HEK293T (cell line): ENCODE measurements at regions not wholly inside any gene's neighbourhood (a gene's known extent, or its start where the extent isn't known, plus 50 kb on each side); places are given as distances from the start of the nearest gene placed in this dataset.

Experiments
- BHLHE40 ChIP-seq: fragments of 450-650 bp; IDR thresholded peaks from 2 replicates; pipeline ENCODE4 v1.6.1; 2016; ENCODE audit warnings: mild to moderate bottlenecking, moderate library complexity, borderline replicate concordance
- CTBP1 ChIP-seq: fragments of 450-650 bp; IDR thresholded peaks from 2 replicates; pipeline ENCODE4 v1.6.1; 2016; ENCODE audit warnings: borderline replicate concordance
- ELF4 ChIP-seq: fragments of 450-650 bp; IDR thresholded peaks from 2 replicates; pipeline ENCODE4 v1.6.1; 2017; ENCODE audit warnings: antibody characterized with exemption
- FOXA1 ChIP-seq: fragments of 450-650 bp; IDR thresholded peaks from 2 replicates; pipeline ENCODE4 v1.6.1; 2016; ENCODE audit warnings: mild to moderate bottlenecking
- FOXM1 ChIP-seq: fragments of 450-650 bp; IDR thresholded peaks from 2 replicates; pipeline ENCODE4 v1.6.1; 2017; ENCODE audit warnings: mild to moderate bottlenecking, borderline replicate concordance
- HDGF ChIP-seq: fragments of 450-650 bp; IDR thresholded peaks from 2 replicates; pipeline ENCODE4 v1.6.1; 2017; ENCODE audit warnings: antibody characterized with exemption, borderline replicate concordance
- LEF1 ChIP-seq: fragments of 450-650 bp; IDR thresholded peaks from 2 replicates; pipeline ENCODE4 v1.6.1; 2017; ENCODE audit warnings: mild to moderate bottlenecking, borderline replicate concordance
- NFRKB ChIP-seq: fragments of 450-650 bp; IDR thresholded peaks from 2 replicates; pipeline ENCODE4 v1.6.1; 2016; ENCODE audit warnings: mild to moderate bottlenecking, moderate library complexity
- PKNOX1 ChIP-seq: fragments of 450-650 bp; IDR thresholded peaks from 2 replicates; pipeline ENCODE4 v1.6.1; 2016
- SP1 ChIP-seq: fragments of 450-650 bp; IDR thresholded peaks from 2 replicates; pipeline ENCODE4 v1.6.1; 2017
- SUZ12 ChIP-seq: fragments of 450-650 bp; IDR thresholded peaks from 2 replicates; pipeline ENCODE4 v1.6.1; 2016; ENCODE audit warnings: mild to moderate bottlenecking
- TARDBP ChIP-seq: fragments of 450-650 bp; IDR thresholded peaks from 2 replicates; pipeline ENCODE4 v1.6.1; 2016
- ZNF384 ChIP-seq: fragments of 450-650 bp; IDR thresholded peaks from 2 replicates; pipeline ENCODE4 v1.6.1; 2016

- no peak for TF ChIP-seq FOXA1
- no peak for TF ChIP-seq PKNOX1
- no peak for TF ChIP-seq HDGF
- no peak for TF ChIP-seq ELF4
- TF ChIP-seq TARDBP: no peak
- TF ChIP-seq BHLHE40: no peak
- TF ChIP-seq SUZ12: no peak
- TF ChIP-seq CTBP1: no peak
- TF ChIP-seq NFRKB: no peak
- TF ChIP-seq FOXM1: no peak
- TF ChIP-seq ZNF384: no peak
- no peak for TF ChIP-seq SP1
- no peak for TF ChIP-seq LEF1
Observed at GRCh38 chr18:24674200-24674599, 213.8 kb downstream of the HRH4 start.
